ENCODE measurements at regions not wholly inside any gene's neighbourhood (a gene's known extent, or its start where the extent isn't known, plus 50 kb on each side); places are given as distances from the start of the nearest gene placed in this dataset.
"Not testable (repeated sequence)": the region's sequence is repeated elsewhere in the genome, so short reads cannot be mapped to it uniquely, and the experiment has no call there.

- Mint-ChIP-seq H3K9me3 (peaks cover 29% of the 10 kb centered on the region), H3K36me3 (no peaks in the 10 kb centered on the region), H3K4me1 (ENCODE audit: low read depth in 2 of 2) (no peaks in the 10 kb centered on the region)
Measured at GRCh38 chr6:94163877-94164276, 744.5 kb upstream of the EPHA7 start.

GRCh38 chr6:94150886-94151285 is 731.5 kb upstream of the EPHA7 start:
- Mint-ChIP-seq H3K36me3 (peaks cover 5% of the 10 kb centered on the region), H3K4me1 (ENCODE audit: low read depth in 2 of 2) (no peaks in the 10 kb centered on the region), H3K4me3 (no peak overlapping the region), H3K9me3 (peaks cover 17% of the 10 kb centered on the region), H3K27me3 (no peaks in the 10 kb centered on the region), H3K27ac (no peak overlapping the region)
- DNase-seq (ENCODE audit: low spot score) (no peak), ATAC-seq (no peak)

More at GRCh38 chr6:94163877-94164276, 744.5 kb upstream of the EPHA7 start:
- no peak for DNase-seq (ENCODE audit: low spot score)
- Mint-ChIP-seq H3K27me3 (no peaks in the 10 kb centered on the region), H3K27ac (no peak overlapping the region), H3K4me3 (no peak overlapping the region)
- ATAC-seq, result no peak

- ATAC-seq (no peak), DNase-seq (ENCODE audit: low spot score) (no peak)
- Mint-ChIP-seq H3K4me1 (ENCODE audit: low read depth in 2 of 2) (no peaks in the 10 kb centered on the region), H3K4me3 (no peak overlapping the region), H3K9me3 (peaks cover 7% of the 10 kb centered on the region), H3K27me3 (no peaks in the 10 kb centered on the region), H3K27ac (no peak overlapping the region), H3K36me3 (no peaks in the 10 kb centered on the region)
Measured at GRCh38 chr6:94144807-94145206, 725.4 kb upstream of the EPHA7 start.

- ATAC-seq; H3K27ac Mint-ChIP-seq; H3K4me3 Mint-ChIP-seq; DNase-seq (ENCODE audit: low spot score); H3K36me3 Mint-ChIP-seq; H3K4me1 Mint-ChIP-seq (ENCODE audit: low read depth in 2 of 2); H3K9me3 Mint-ChIP-seq; H3K27me3 Mint-ChIP-seq: not testable (repeated sequence)
Measured at GRCh38 chr6:94137178-94137577, 717.8 kb upstream of the EPHA7 start.

- DNase-seq (ENCODE audit: low spot score) (no peak), ATAC-seq (no peak)
- H3K9me3 Mint-ChIP-seq, result peaks cover 4% of the 10 kb centered on the region
- no peaks in the 10 kb centered on the region for H3K4me1 Mint-ChIP-seq (ENCODE audit: low read depth in 2 of 2)
- no peak overlapping the region for H3K27ac Mint-ChIP-seq
- peaks cover 4% of the 10 kb centered on the region for H3K36me3 Mint-ChIP-seq
- no peak overlapping the region for H3K4me3 Mint-ChIP-seq
- H3K27me3 Mint-ChIP-seq, result no peaks in the 10 kb centered on the region
Measured at GRCh38 chr6:94133106-94133505, 713.7 kb upstream of the EPHA7 start.

- Mint-ChIP-seq H3K9me3 (no peaks in the 10 kb centered on the region), H3K36me3 (no peaks in the 10 kb centered on the region), H3K4me1 (ENCODE audit: low read depth in 2 of 2) (no peaks in the 10 kb centered on the region), H3K27me3 (no peaks in the 10 kb centered on the region), H3K27ac (no peak overlapping the region), H3K4me3 (no peak overlapping the region)
- ATAC-seq (no peak), DNase-seq (ENCODE audit: low spot score) (no peak)
Measured at GRCh38 chr6:94131271-94131670, 711.9 kb upstream of the EPHA7 start.

- DNase-seq (ENCODE audit: low spot score), result no peak
- Mint-ChIP-seq H3K36me3 (no peaks in the 10 kb centered on the region), H3K27me3 (no peaks in the 10 kb centered on the region), H3K9me3 (no peaks in the 10 kb centered on the region), H3K4me3 (no peak overlapping the region), H3K27ac (no peak overlapping the region), H3K4me1 (ENCODE audit: low read depth in 2 of 2) (no peaks in the 10 kb centered on the region)
- ATAC-seq, result no peak
Measured at GRCh38 chr6:94130478-94130877, 711.1 kb upstream of the EPHA7 start.

GRCh38 chr6:94129926-94130325 is 710.6 kb upstream of the EPHA7 start:
- H3K4me3 Mint-ChIP-seq, result no peak overlapping the region
- ATAC-seq, result no peak
- H3K4me1 Mint-ChIP-seq (ENCODE audit: low read depth in 2 of 2), result no peaks in the 10 kb centered on the region
- H3K27ac Mint-ChIP-seq, result no peak overlapping the region
- no peaks in the 10 kb centered on the region for H3K36me3 Mint-ChIP-seq
- DNase-seq (ENCODE audit: low spot score), result no peak
- no peaks in the 10 kb centered on the region for H3K27me3 Mint-ChIP-seq
- H3K9me3 Mint-ChIP-seq, result no peaks in the 10 kb centered on the region

- H3K27ac Mint-ChIP-seq, result no peak overlapping the region
- H3K4me1 Mint-ChIP-seq (ENCODE audit: low read depth in 2 of 2), result no peaks in the 10 kb centered on the region
- ATAC-seq, result no peak
- no peaks in the 10 kb centered on the region for H3K36me3 Mint-ChIP-seq
- DNase-seq (ENCODE audit: low spot score), result no peak
- peaks cover 3% of the 10 kb centered on the region for H3K9me3 Mint-ChIP-seq
- H3K4me3 Mint-ChIP-seq, result no peak overlapping the region
- H3K27me3 Mint-ChIP-seq, result no peaks in the 10 kb centered on the region
Measured at GRCh38 chr6:94127716-94128115, 708.4 kb upstream of the EPHA7 start.

GRCh38 chr6:94124333-94124732 is 705.0 kb upstream of the EPHA7 start:
- no peak overlapping the region for H3K4me3 Mint-ChIP-seq
- DNase-seq (ENCODE audit: low spot score) (no peak), ATAC-seq (no peak)
- peaks cover 3% of the 10 kb centered on the region for H3K9me3 Mint-ChIP-seq
- H3K4me1 Mint-ChIP-seq (ENCODE audit: low read depth in 2 of 2), result no peaks in the 10 kb centered on the region
- no peaks in the 10 kb centered on the region for H3K36me3 Mint-ChIP-seq
- no peak overlapping the region for H3K27ac Mint-ChIP-seq
- H3K27me3 Mint-ChIP-seq, result no peaks in the 10 kb centered on the region

GRCh38 chr6:94121094-94121493 is 701.7 kb upstream of the EPHA7 start:
- no peak overlapping the region for H3K4me3 Mint-ChIP-seq
- H3K27me3 Mint-ChIP-seq, result no peaks in the 10 kb centered on the region
- no peak overlapping the region for H3K27ac Mint-ChIP-seq
- DNase-seq (ENCODE audit: low spot score) (no peak), ATAC-seq (no peak)
- H3K36me3 Mint-ChIP-seq, result no peaks in the 10 kb centered on the region
- H3K4me1 Mint-ChIP-seq (ENCODE audit: low read depth in 2 of 2), result no peaks in the 10 kb centered on the region
- H3K9me3 Mint-ChIP-seq, result peaks cover 7% of the 10 kb centered on the region

GRCh38 chr6:94099072-94099471 is 679.7 kb upstream of the EPHA7 start:
- H3K27ac Mint-ChIP-seq, result no peak overlapping the region
- peaks cover 8% of the 10 kb centered on the region for H3K9me3 Mint-ChIP-seq
- H3K4me3 Mint-ChIP-seq, result no peak overlapping the region
- H3K4me1 Mint-ChIP-seq (ENCODE audit: low read depth in 2 of 2), result no peaks in the 10 kb centered on the region
- ATAC-seq, result no peak
- no peak for DNase-seq (ENCODE audit: low spot score)
- H3K36me3 Mint-ChIP-seq, result no peaks in the 10 kb centered on the region
- H3K27me3 Mint-ChIP-seq, result no peaks in the 10 kb centered on the region

GRCh38 chr6:94095961-94096360 is 676.6 kb upstream of the EPHA7 start:
- Mint-ChIP-seq H3K27me3 (no peaks in the 10 kb centered on the region), H3K27ac (no peak overlapping the region), H3K9me3 (peaks cover 8% of the 10 kb centered on the region), H3K36me3 (no peaks in the 10 kb centered on the region), H3K4me3 (no peak overlapping the region), H3K4me1 (ENCODE audit: low read depth in 2 of 2) (no peaks in the 10 kb centered on the region)
- ATAC-seq (no peak), DNase-seq (ENCODE audit: low spot score) (no peak)

- no peaks in the 10 kb centered on the region for H3K4me1 Mint-ChIP-seq (ENCODE audit: low read depth in 2 of 2)
- H3K27me3 Mint-ChIP-seq, result no peaks in the 10 kb centered on the region
- peaks cover 3% of the 10 kb centered on the region for H3K9me3 Mint-ChIP-seq
- no peak overlapping the region for H3K27ac Mint-ChIP-seq
- ATAC-seq (no peak), DNase-seq (ENCODE audit: low spot score) (no peak)
- no peak overlapping the region for H3K4me3 Mint-ChIP-seq
- no peaks in the 10 kb centered on the region for H3K36me3 Mint-ChIP-seq
Measured at GRCh38 chr6:94089941-94090340, 670.6 kb upstream of the EPHA7 start.

GRCh38 chr6:94088870-94089269 is 669.5 kb upstream of the EPHA7 start:
- no peak for ATAC-seq
- Mint-ChIP-seq H3K4me3 (no peak overlapping the region), H3K27me3 (no peaks in the 10 kb centered on the region), H3K27ac (no peak overlapping the region), H3K9me3 (peaks cover 3% of the 10 kb centered on the region), H3K4me1 (ENCODE audit: low read depth in 2 of 2) (no peaks in the 10 kb centered on the region), H3K36me3 (no peaks in the 10 kb centered on the region)
- DNase-seq (ENCODE audit: low spot score), result no peak

Measured in natural killer cell treated with Interleukin-12 subunit alpha and Interleukin-12 subunit beta and Interleukin-15 and Interleukin-18, amount 100 ng/mL, for 72 hours (primary cell).